ENCODE measurements at regions not wholly inside any gene's neighbourhood (a gene's known extent, or its start where the extent isn't known, plus 50 kb on each side); places are given as distances from the start of the nearest gene placed in this dataset.

DNA sequence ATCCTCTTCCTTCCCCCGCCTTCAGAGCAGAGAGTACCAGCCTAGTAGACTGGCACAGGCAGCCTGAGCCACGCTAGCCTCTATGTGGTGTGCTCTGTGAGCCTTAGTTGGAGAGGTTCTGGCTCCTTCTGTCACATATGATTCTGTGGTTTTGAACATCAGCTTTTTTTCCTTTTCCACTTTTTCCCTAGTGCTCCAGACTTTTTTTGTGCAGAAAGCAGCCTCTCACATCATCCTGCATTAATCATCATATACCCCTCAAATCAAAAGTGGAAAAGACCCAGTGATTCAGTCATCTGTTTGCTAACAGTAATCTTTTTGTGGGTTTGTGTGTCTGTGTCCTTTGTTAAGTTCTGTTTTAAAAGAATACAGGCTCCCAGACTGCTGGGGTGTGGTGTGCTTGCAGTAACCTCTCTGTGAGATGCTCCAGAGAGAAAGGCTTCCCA is 663.9 kb upstream of the RGMB start (continued):
- TF ChIP-seq, protein P1, sequence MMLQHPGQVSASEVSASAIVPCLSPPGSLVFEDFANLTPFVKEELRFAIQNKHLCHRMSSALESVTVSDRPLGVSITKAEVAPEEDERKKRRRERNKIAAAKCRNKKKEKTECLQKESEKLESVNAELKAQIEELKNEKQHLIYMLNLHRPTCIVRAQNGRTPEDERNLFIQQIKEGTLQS (CRISPR knock-in tag; conservative IDR thresholded peaks at IDR 0.05) = no peak
- no peak for TF ChIP-seq ATF1 (CRISPR knock-in tag; IDR thresholded peaks at IDR 0.05)
- TF ChIP-seq HMGA2 (CRISPR knock-in tag; IDR thresholded peaks at IDR 0.05) = no peak
- TF ChIP-seq, protein P2, sequence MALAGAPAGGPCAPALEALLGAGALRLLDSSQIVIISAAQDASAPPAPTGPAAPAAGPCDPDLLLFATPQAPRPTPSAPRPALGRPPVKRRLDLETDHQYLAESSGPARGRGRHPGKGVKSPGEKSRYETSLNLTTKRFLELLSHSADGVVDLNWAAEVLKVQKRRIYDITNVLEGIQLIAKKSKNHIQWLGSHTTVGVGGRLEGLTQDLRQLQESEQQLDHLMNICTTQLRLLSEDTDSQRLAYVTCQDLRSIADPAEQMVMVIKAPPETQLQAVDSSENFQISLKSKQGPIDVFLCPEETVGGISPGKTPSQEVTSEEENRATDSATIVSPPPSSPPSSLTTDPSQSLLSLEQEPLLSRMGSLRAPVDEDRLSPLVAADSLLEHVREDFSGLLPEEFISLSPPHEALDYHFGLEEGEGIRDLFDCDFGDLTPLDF (CRISPR knock-in tag; IDR thresholded peaks at IDR 0.05) = no peak
- TF ChIP-seq, protein P3, sequence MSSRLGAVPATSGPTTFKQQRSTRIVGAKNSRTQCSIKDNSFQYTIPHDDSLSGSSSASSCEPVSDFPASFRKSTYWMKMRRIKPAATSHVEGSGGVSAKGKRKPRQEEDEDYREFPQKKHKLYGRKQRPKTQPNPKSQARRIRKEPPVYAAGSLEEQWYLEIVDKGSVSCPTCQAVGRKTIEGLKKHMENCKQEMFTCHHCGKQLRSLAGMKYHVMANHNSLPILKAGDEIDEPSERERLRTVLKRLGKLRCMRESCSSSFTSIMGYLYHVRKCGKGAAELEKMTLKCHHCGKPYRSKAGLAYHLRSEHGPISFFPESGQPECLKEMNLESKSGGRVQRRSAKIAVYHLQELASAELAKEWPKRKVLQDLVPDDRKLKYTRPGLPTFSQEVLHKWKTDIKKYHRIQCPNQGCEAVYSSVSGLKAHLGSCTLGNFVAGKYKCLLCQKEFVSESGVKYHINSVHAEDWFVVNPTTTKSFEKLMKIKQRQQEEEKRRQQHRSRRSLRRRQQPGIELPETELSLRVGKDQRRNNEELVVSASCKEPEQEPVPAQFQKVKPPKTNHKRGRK (CRISPR knock-in tag; IDR thresholded peaks at IDR 0.05; ENCODE audit: borderline replicate concordance) = no peak
- TF ChIP-seq, protein P4, sequence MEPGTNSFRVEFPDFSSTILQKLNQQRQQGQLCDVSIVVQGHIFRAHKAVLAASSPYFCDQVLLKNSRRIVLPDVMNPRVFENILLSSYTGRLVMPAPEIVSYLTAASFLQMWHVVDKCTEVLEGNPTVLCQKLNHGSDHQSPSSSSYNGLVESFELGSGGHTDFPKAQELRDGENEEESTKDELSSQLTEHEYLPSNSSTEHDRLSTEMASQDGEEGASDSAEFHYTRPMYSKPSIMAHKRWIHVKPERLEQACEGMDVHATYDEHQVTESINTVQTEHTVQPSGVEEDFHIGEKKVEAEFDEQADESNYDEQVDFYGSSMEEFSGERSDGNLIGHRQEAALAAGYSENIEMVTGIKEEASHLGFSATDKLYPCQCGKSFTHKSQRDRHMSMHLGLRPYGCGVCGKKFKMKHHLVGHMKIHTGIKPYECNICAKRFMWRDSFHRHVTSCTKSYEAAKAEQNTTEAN (CRISPR knock-in tag; IDR thresholded peaks at IDR 0.05) = no peak
- TF ChIP-seq RORB (CRISPR knock-in tag; IDR thresholded peaks at IDR 0.05) = no peak

DNA sequence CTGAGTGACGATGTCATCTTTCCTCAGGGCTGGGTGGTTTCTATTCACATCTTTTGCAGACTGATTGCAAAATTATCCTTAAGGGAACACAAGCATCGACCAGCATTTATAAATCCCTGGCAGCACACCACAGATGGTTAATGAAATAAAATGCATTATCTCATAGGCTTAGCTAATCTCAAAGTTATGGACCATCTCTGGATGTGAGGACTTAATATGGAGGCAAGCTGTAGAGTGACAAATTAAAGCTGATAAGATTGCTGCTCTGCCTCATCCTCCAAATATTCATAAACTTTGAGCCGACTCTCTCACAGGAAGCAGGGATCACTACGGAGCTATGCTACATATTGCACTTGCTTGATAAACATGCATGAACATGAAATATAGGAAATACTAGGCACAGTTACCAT is 663.2 kb upstream of the RGMB start:
- TF ChIP-seq, protein P5, sequence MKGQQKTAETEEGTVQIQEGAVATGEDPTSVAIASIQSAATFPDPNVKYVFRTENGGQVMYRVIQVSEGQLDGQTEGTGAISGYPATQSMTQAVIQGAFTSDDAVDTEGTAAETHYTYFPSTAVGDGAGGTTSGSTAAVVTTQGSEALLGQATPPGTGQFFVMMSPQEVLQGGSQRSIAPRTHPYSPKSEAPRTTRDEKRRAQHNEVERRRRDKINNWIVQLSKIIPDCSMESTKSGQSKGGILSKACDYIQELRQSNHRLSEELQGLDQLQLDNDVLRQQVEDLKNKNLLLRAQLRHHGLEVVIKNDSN (CRISPR knock-in tag; IDR thresholded peaks at IDR 0.05) = no peak
- no peak for TF ChIP-seq HMGA2 (CRISPR knock-in tag; IDR thresholded peaks at IDR 0.05)
- TF ChIP-seq, protein P6, sequence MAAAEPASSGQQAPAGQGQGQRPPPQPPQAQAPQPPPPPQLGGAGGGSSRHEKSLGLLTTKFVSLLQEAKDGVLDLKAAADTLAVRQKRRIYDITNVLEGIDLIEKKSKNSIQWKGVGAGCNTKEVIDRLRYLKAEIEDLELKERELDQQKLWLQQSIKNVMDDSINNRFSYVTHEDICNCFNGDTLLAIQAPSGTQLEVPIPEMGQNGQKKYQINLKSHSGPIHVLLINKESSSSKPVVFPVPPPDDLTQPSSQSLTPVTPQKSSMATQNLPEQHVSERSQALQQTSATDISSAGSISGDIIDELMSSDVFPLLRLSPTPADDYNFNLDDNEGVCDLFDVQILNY (CRISPR knock-in tag; IDR thresholded peaks at IDR 0.05) = no peak
- DNase-seq (ENCODE audit: low spot score) (no peak), ATAC-seq (no peak)
- H3K4me1 Mint-ChIP-seq = no peaks in the 10 kb centered on the region
- peaks cover 21% of the 10 kb centered on the region for H3K9me3 Mint-ChIP-seq
- peaks cover 20% of the 10 kb centered on the region for H3K36me3 Mint-ChIP-seq
- ChIA-PET CTCF (no interaction called here), POLR2A (no interaction called here)
- no peaks in the 10 kb centered on the region for H3K27me3 Mint-ChIP-seq (ENCODE audit: low read depth)
- no peak overlapping the region for H3K4me3 Mint-ChIP-seq
- H3K27ac Mint-ChIP-seq = no peak overlapping the region

GRCh38 chr5:98110791-98111190 is 662.7 kb upstream of the RGMB start:
- H3K4me3 Mint-ChIP-seq = no peak overlapping the region
- POLR2A ChIA-PET = no interaction called here
- H3K27me3 Mint-ChIP-seq (ENCODE audit: low read depth) = no peaks in the 10 kb centered on the region
- TF ChIP-seq ZNF263 (CRISPR knock-in tag; IDR thresholded peaks at IDR 0.05; ENCODE audit: low read depth) = no peak
- DNase-seq (ENCODE audit: low spot score) (no peak), ATAC-seq (no peak)
- CTCF ChIA-PET = no interaction called here
- H3K36me3 Mint-ChIP-seq = peaks cover 20% of the 10 kb centered on the region
- no peaks in the 10 kb centered on the region for H3K4me1 Mint-ChIP-seq
- no peak overlapping the region for H3K27ac Mint-ChIP-seq
- H3K9me3 Mint-ChIP-seq = peaks cover 21% of the 10 kb centered on the region

DNA sequence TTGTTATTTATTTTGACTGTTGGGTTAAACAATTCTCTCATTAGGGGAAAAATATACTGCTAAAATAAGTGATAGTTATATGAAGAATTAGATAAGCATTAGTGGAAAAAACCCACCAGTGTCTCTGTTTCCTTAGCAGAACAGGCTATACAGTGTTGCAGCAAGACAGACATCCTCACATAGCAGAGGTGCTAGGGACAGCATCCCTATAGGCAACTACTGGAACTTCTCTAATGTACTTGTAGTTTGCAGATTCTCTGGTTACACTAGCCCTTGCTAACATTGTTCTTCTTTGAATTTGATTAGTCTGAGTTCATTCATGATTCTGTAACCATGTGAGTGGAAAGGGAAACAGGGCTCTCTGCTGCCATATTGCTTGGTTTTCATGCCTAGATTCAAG is 661.8 kb upstream of the RGMB start:
- Mint-ChIP-seq H3K36me3 (peaks cover 22% of the 10 kb centered on the region), H3K4me1 (no peaks in the 10 kb centered on the region), H3K9me3 (peaks cover 30% of the 10 kb centered on the region), H3K27me3 (ENCODE audit: low read depth) (no peaks in the 10 kb centered on the region), H3K4me3 (no peak overlapping the region), H3K27ac (no peak overlapping the region)
- POLR2A ChIA-PET = no interaction called here
- DNase-seq (ENCODE audit: low spot score) (no peak), ATAC-seq (peak; percentile 72)
- CTCF ChIA-PET = interaction anchor here (1.2 kb wide), 1 partner anchor 399 kb away, joined by 3 read pairs; no protein-coding TSS in a partner anchor
- no peak for TF ChIP-seq ZNF263 (CRISPR knock-in tag; IDR thresholded peaks at IDR 0.05; ENCODE audit: low read depth)
- TF ChIP-seq PREB (CRISPR knock-in tag; IDR thresholded peaks at IDR 0.05; ENCODE audit: borderline replicate concordance) = no peak
- TF ChIP-seq ZNF121 (CRISPR knock-in tag; IDR thresholded peaks at IDR 0.05) = no peak
- TF ChIP-seq FOXJ3 (CRISPR knock-in tag; IDR thresholded peaks at IDR 0.05; ENCODE audit: borderline replicate concordance) = no peak
- TF ChIP-seq, protein P6 (CRISPR knock-in tag; IDR thresholded peaks at IDR 0.05) = no peak
- no peak for TF ChIP-seq ZNF219 (CRISPR knock-in tag; IDR thresholded peaks at IDR 0.05; ENCODE audit: borderline replicate concordance)
- TF ChIP-seq ZNF317 (CRISPR knock-in tag; IDR thresholded peaks at IDR 0.05; ENCODE audit: borderline replicate concordance, low read depth) = no peak
- TF ChIP-seq PRDM15 (CRISPR knock-in tag; IDR thresholded peaks at IDR 0.05) = no peak

All from WTC11 (cell line).